Tibial artery (tissue), 4 donors: ENCODE measurements at regions not wholly inside any gene's neighbourhood (a gene's known extent, or its start where the extent isn't known, plus 50 kb on each side); places are given as distances from the start of the nearest gene placed in this dataset.

ENCODE experiments used
- DNase-seq, 2 donors: peaks; one replicate each; pipeline ENCODE4 v3.0.0-alpha.2; 2019
- H3K27ac ChIP-seq, 2 donors: fragments of 200-600 bp; sonication (generic) in 1 of 2; 1 replicate in 1 of 2; 2 replicates in 1 of 2; pipeline ENCODE4 v1.5.1; 2018 to 2019; ENCODE audit warnings: mild to moderate bottlenecking in 1 of 2
- H3K27me3 ChIP-seq, 2 donors: fragments of 200-600 bp; sonication (generic) in 1 of 2; one replicate each; pipeline versions ENCODE4 v1.5.1 to v1.6.0; 2016 to 2019
- H3K36me3 ChIP-seq, 3 donors: fragments of 200-600 bp; sonication (generic) in 2 of 3; one replicate each; pipeline ENCODE4 v1.5.1; 2016 to 2019; ENCODE audit warnings: mild to moderate bottlenecking in 2 of 3
- H3K4me1 ChIP-seq, 4 donors: fragments of 200-600 bp; sonication (generic) in 2 of 4; 1 replicate in 3 of 4; 2 replicates in 1 of 4; pipeline ENCODE4 v1.5.1; 2016 to 2019
- H3K4me3 ChIP-seq, 2 donors: fragments of 200-600 bp; sonication (generic) in 1 of 2; 1 replicate in 1 of 2; 2 replicates in 1 of 2; pipeline ENCODE4 v1.5.1; 2018 to 2019; ENCODE audit warnings: mild to moderate bottlenecking in 2 of 2
- H3K9me3 ChIP-seq, 3 donors: fragments of 200-600 bp; sonication (generic) in 1 of 3; one replicate each; pipeline ENCODE4 v1.5.1; 2016 to 2019
- CTCF ChIP-seq, 2 experiments: fragments of 200-600 bp in 1 of 2; fragments of 450-650 bp in 1 of 2; IDR thresholded peaks; one replicate each; pipeline ENCODE4 v1.5.1; 2017 to 2019; ENCODE audit warnings: antibody characterized with exemption in 2 of 2, mild to moderate bottlenecking in 1 of 2, moderate library complexity in 1 of 2
- intact Hi-C: fragments of 100-400 bp; cut with DNase I; formaldehyde crosslinking; loops from one replicate; pipeline ENCODE4 v1.15.0; 2023; ENCODE audit warnings: low total_unique reads

GRCh38 chr6:122894791-122895190 is 101.2 kb upstream of the CLVS2 start:
- Histone ChIP-seq H3K36me3 (no peaks in the 10 kb centered on the region), H3K4me3 (no peak overlapping the region), H3K27me3 (no peaks in the 10 kb centered on the region), H3K9me3 (no peaks in the 10 kb centered on the region), H3K4me1 (no peaks in the 10 kb centered on the region), H3K27ac (no peak overlapping the region)
- TF ChIP-seq CTCF (IDR thresholded peaks at IDR 0.05) = no peak
- DNase-seq = no peak
- intact Hi-C loops = no loop called here

GRCh38 chr6:122902326-122902725 is 93.7 kb upstream of the CLVS2 start:
- no peak overlapping the region for H3K4me3 ChIP-seq
- no peaks in the 10 kb centered on the region for H3K9me3 ChIP-seq
- no peak for TF ChIP-seq CTCF (IDR thresholded peaks at IDR 0.05)
- no peaks in the 10 kb centered on the region for H3K36me3 ChIP-seq
- intact Hi-C loops = no loop called here
- H3K4me1 ChIP-seq = no peaks in the 10 kb centered on the region
- no peaks in the 10 kb centered on the region for H3K27me3 ChIP-seq
- DNase-seq = no peak
- no peak overlapping the region for H3K27ac ChIP-seq

- Histone ChIP-seq H3K27ac (no peak overlapping the region), H3K36me3 (no peaks in the 10 kb centered on the region), H3K27me3 (no peaks in the 10 kb centered on the region), H3K4me1 (no peaks in the 10 kb centered on the region), H3K9me3 (no peaks in the 10 kb centered on the region), H3K4me3 (no peak overlapping the region)
- TF ChIP-seq CTCF (IDR thresholded peaks at IDR 0.05) = no peak
- intact Hi-C loops = no loop called here
- DNase-seq = no peak
These were observed 92.6 kb upstream of the CLVS2 start for GRCh38 chr6:122903266-122903915.

GRCh38 chr6:122904166-122904565 is 91.9 kb upstream of the CLVS2 start:
- no peaks in the 10 kb centered on the region for H3K9me3 ChIP-seq
- no peaks in the 10 kb centered on the region for H3K4me1 ChIP-seq
- DNase-seq = no peak
- H3K4me3 ChIP-seq = no peak overlapping the region
- intact Hi-C loops = no loop called here
- no peak for TF ChIP-seq CTCF (IDR thresholded peaks at IDR 0.05)
- no peaks in the 10 kb centered on the region for H3K36me3 ChIP-seq
- H3K27ac ChIP-seq = no peak overlapping the region
- no peaks in the 10 kb centered on the region for H3K27me3 ChIP-seq

GRCh38 chr6:122913558-122913957 is 82.5 kb upstream of the CLVS2 start:
- Histone ChIP-seq H3K4me3 (no peak overlapping the region), H3K36me3 (no peaks in the 10 kb centered on the region), H3K27me3 (no peaks in the 10 kb centered on the region), H3K27ac (no peak overlapping the region), H3K4me1 (no peaks in the 10 kb centered on the region), H3K9me3 (no peaks in the 10 kb centered on the region)
- no peak for DNase-seq
- TF ChIP-seq CTCF (IDR thresholded peaks at IDR 0.05) = no peak
- intact Hi-C loops = no loop called here

- Histone ChIP-seq H3K27ac (no peak overlapping the region), H3K4me1 (no peaks in the 10 kb centered on the region), H3K9me3 (no peaks in the 10 kb centered on the region), H3K4me3 (no peak overlapping the region), H3K36me3 (no peaks in the 10 kb centered on the region), H3K27me3 (no peaks in the 10 kb centered on the region)
- no peak for DNase-seq
- intact Hi-C loops = no loop called here
- TF ChIP-seq CTCF (IDR thresholded peaks at IDR 0.05) = no peak
These were observed 77.3 kb upstream of the CLVS2 start for GRCh38 chr6:122918714-122919113.
